ENCODE measurements at regions not wholly inside any gene's neighbourhood (a gene's known extent, or its start where the extent isn't known, plus 50 kb on each side); places are given as distances from the start of the nearest gene placed in this dataset.

DNA sequence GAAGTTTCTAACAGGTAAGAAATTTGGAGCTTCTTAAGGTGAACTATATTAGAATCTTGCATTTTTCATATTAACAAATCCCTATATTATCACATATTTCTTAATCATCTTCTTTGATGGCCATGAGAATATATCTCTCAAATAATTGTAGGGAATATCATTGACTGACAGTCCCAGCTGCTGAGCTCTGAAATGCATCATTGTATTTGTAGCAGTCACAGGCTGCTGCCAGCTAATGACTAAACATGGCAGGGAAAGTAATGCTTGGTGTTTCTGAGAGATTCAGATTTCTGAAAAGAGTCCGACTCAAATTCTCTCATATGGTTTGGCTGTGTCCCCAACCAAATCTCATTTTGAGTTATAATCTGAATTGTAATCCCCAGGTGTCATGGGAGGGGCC lies 171.9 kb downstream of the TRAM1L1 start:
- H3K27me3 Mint-ChIP-seq: no peaks in the 10 kb centered on the region
- no peaks in the 10 kb centered on the region for H3K36me3 Mint-ChIP-seq (ENCODE audit: low read depth)
- CTCF ChIA-PET: no interaction called here
- no peak for DNase-seq
- no peak overlapping the region for H3K4me3 Mint-ChIP-seq
- H3K27ac Mint-ChIP-seq: no peak overlapping the region
- H3K9me3 Mint-ChIP-seq: no peaks in the 10 kb centered on the region
- H3K4me1 Mint-ChIP-seq: no peaks in the 10 kb centered on the region
- POLR2A ChIA-PET: no interaction called here

GRCh38 chr4:116906758-116907157 lies 178.6 kb downstream of the TRAM1L1 start:
- POLR2A ChIA-PET: no interaction called here
- Mint-ChIP-seq H3K9me3 (no peaks in the 10 kb centered on the region), H3K4me3 (no peak overlapping the region), H3K4me1 (no peaks in the 10 kb centered on the region), H3K27me3 (no peaks in the 10 kb centered on the region), H3K27ac (no peak overlapping the region), H3K36me3 (ENCODE audit: low read depth) (no peaks in the 10 kb centered on the region)
- CTCF ChIA-PET: no interaction called here
- DNase-seq: no peak

GRCh38 chr4:116899561-116899960 lies 185.8 kb downstream of the TRAM1L1 start:
- H3K4me1 Mint-ChIP-seq: no peaks in the 10 kb centered on the region
- H3K9me3 Mint-ChIP-seq: no peaks in the 10 kb centered on the region
- CTCF ChIA-PET: no interaction called here
- H3K4me3 Mint-ChIP-seq: no peak overlapping the region
- H3K27ac Mint-ChIP-seq: no peak overlapping the region
- POLR2A ChIA-PET: no interaction called here
- H3K36me3 Mint-ChIP-seq (ENCODE audit: low read depth): no peaks in the 10 kb centered on the region
- no peak for DNase-seq
- H3K27me3 Mint-ChIP-seq: no peaks in the 10 kb centered on the region

DNA sequence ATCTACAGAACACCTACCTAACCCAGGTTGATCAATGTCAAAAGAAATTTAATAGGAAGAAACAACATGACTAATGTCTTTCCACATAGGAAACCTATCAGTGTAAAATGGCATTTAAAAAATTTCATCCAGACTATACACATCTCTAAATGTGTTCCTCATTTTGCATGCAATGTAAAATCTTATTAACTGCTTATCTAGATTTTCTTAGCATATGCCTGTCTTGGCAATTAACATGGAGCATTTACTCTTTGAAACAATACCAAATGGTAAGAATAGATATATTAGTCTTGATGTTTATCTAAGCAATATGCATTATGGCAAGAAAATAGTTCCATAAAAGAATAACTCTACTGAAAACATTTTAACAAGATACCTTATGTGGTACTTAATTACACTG lies 199.8 kb downstream of the TRAM1L1 start:
- DNase-seq: no peak
- H3K27me3 Mint-ChIP-seq: no peaks in the 10 kb centered on the region
- H3K4me3 Mint-ChIP-seq: no peak overlapping the region
- H3K9me3 Mint-ChIP-seq: no peaks in the 10 kb centered on the region
- ChIA-PET POLR2A (no interaction called here), CTCF (no interaction called here)
- H3K36me3 Mint-ChIP-seq (ENCODE audit: low read depth): no peaks in the 10 kb centered on the region
- no peak overlapping the region for H3K27ac Mint-ChIP-seq
- H3K4me1 Mint-ChIP-seq: no peaks in the 10 kb centered on the region

DNA sequence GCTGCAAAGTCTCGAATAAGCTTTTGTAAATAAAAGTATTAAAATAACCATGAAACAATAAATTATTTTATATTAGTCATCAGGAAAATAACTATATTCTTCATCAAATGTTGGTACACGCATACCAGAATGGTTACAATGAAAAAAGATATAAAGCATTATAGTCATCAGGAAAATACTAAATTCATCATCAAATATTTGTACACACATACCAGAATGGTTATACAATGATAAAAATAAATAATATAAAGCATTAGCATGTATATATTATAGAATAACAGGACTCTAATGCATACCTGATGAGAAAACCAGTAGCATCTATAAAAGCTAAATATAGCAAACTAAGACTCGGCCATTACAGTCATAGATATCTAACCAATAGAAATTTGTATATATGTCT lies 202.9 kb downstream of the TRAM1L1 start:
- ChIA-PET CTCF (no interaction called here), POLR2A (no interaction called here)
- no peaks in the 10 kb centered on the region for H3K9me3 Mint-ChIP-seq
- no peak for DNase-seq
- H3K36me3 Mint-ChIP-seq (ENCODE audit: low read depth): no peaks in the 10 kb centered on the region
- no peaks in the 10 kb centered on the region for H3K27me3 Mint-ChIP-seq
- H3K27ac Mint-ChIP-seq: no peak overlapping the region
- H3K4me1 Mint-ChIP-seq: no peaks in the 10 kb centered on the region
- H3K4me3 Mint-ChIP-seq: no peak overlapping the region

DNA sequence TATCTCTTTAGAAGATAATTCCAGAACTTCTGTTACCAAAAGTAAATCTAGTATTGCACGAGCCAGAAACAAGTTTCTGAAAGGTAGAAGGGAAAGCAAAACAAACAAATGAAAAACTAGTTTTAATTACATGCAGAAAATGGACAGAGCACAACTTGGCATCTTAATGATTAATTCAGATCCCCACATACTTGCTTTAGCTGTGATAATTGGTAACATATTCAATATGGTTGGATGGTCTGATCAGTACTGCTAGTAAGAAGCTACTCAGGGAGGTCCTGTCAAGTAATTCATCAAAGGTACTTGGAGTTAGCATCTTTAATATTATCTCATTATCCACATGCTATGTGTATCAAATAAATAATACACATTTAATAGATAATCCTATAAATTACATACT lies 204.3 kb downstream of the TRAM1L1 start:
- Mint-ChIP-seq H3K36me3 (ENCODE audit: low read depth) (no peaks in the 10 kb centered on the region), H3K4me1 (no peaks in the 10 kb centered on the region), H3K4me3 (no peak overlapping the region), H3K9me3 (no peaks in the 10 kb centered on the region), H3K27me3 (no peaks in the 10 kb centered on the region), H3K27ac (no peak overlapping the region)
- CTCF ChIA-PET: no interaction called here
- POLR2A ChIA-PET: no interaction called here
- DNase-seq: no peak

- Mint-ChIP-seq H3K9me3 (no peaks in the 10 kb centered on the region), H3K27ac (no peak overlapping the region), H3K4me1 (no peaks in the 10 kb centered on the region), H3K36me3 (ENCODE audit: low read depth) (no peaks in the 10 kb centered on the region), H3K27me3 (no peaks in the 10 kb centered on the region), H3K4me3 (no peak overlapping the region)
- POLR2A ChIA-PET: no interaction called here
- DNase-seq: no peak
- CTCF ChIA-PET: no interaction called here
Observed at GRCh38 chr4:116880625-116881024, 204.8 kb downstream of the TRAM1L1 start.

DNA sequence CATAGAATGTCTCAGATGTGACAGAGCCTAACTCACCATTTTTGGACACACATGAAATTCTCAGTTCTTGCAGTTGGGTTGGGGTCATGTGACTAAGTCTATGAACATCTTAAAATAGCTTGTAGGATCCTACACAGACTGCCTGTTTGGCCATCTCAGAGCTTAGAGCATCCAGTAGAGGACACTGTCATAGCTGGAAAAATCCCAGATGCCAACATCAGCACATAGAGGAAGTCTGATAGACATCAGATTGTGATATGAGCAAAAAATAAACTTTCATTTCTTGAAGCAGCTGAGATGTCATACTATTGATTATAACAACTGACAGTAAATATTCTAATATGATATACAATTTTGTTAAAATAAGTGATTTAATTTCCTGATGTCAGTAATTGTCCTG lies 207.1 kb downstream of the TRAM1L1 start:
- no peaks in the 10 kb centered on the region for H3K27me3 Mint-ChIP-seq
- CTCF ChIA-PET: no interaction called here
- H3K4me1 Mint-ChIP-seq: no peaks in the 10 kb centered on the region
- POLR2A ChIA-PET: no interaction called here
- DNase-seq: no peak
- no peak overlapping the region for H3K4me3 Mint-ChIP-seq
- H3K27ac Mint-ChIP-seq: no peak overlapping the region
- no peaks in the 10 kb centered on the region for H3K9me3 Mint-ChIP-seq
- no peaks in the 10 kb centered on the region for H3K36me3 Mint-ChIP-seq (ENCODE audit: low read depth)

DNA sequence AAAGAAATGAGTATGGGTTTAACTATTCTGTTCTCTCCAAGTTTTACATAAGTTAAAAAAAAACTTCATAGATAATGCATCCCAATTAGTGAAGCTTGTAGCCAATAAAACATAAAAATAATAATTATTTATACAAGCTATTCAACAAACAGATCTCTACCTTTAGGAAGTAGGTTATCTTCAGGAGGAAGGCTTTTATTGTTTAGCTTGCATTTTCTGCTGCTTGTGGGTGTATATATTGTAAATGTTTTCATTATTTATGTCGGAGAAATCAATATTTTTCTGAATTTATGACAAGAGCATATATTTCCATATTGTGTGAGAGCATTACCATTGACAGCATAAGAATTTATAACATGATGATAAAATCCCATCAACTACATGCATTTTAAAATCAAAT lies 208.3 kb downstream of the TRAM1L1 start:
- DNase-seq: no peak
- H3K4me1 Mint-ChIP-seq: no peaks in the 10 kb centered on the region
- H3K4me3 Mint-ChIP-seq: no peak overlapping the region
- POLR2A ChIA-PET: no interaction called here
- no peak overlapping the region for H3K27ac Mint-ChIP-seq
- H3K27me3 Mint-ChIP-seq: no peaks in the 10 kb centered on the region
- no peaks in the 10 kb centered on the region for H3K36me3 Mint-ChIP-seq (ENCODE audit: low read depth)
- CTCF ChIA-PET: no interaction called here
- H3K9me3 Mint-ChIP-seq: no peaks in the 10 kb centered on the region

DNA sequence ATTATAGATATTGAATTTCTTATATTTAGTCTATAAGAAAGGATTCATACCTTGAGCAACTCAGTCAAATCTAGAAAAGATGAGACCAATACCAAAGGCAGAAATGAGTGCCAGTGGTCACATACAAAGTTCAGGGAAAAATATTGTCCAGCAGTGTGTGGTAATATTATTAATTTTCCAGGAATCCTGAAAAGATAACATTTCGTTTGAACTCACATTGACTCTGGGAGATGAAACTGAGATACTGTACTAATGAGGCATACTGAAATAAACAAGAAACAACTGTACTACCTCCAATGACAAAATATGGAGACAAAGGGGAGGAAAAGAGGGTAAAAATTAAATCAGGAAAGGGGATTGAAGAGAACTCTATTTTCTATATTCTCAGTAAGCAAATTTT lies 212.4 kb downstream of the TRAM1L1 start:
- no peaks in the 10 kb centered on the region for H3K9me3 Mint-ChIP-seq
- H3K36me3 Mint-ChIP-seq (ENCODE audit: low read depth): no peaks in the 10 kb centered on the region
- POLR2A ChIA-PET: no interaction called here
- no peak overlapping the region for H3K27ac Mint-ChIP-seq
- no peak overlapping the region for H3K4me3 Mint-ChIP-seq
- no peaks in the 10 kb centered on the region for H3K4me1 Mint-ChIP-seq
- H3K27me3 Mint-ChIP-seq: no peaks in the 10 kb centered on the region
- no peak for DNase-seq
- CTCF ChIA-PET: no interaction called here

DNA sequence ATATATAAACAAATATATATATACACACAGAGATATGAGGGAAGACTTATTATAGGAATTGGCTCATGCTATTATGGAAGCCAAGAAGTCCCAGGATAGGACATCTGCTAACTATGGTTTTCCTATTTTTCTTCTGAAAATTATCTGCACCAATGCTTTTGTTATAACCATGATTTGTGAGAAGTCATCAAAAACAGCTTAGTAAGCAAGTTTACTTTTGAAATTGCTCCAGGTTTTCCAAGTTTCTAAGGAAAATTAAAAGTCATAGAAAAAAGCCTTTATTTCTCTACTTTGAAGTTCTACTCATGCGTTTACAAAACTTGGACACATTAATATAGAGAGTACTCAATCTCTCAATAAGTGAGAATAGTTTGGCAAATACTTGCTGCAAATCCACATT lies 213.1 kb downstream of the TRAM1L1 start:
- H3K27me3 Mint-ChIP-seq: no peaks in the 10 kb centered on the region

DNA sequence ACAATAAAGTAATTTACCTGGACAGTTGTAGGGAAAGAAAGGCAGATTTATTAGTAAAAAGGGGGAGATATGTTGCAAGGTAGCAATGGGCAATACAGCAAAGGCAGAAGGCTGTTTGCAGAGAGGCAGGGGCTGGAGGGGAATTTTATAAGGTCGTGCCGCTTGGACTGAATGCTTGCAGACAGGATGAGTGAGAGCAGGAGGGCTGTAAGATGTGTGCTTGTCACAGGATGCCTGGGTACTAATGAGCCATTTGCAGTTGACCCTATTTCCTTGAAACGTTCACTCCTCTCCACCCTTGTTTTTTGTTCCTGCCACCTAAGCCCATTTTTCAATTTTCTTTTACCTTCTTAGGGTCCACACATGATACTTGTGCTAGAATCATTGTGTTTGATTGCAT lies 214.7 kb downstream of the TRAM1L1 start:
- H3K9me3 Mint-ChIP-seq: no peaks in the 10 kb centered on the region
- no peaks in the 10 kb centered on the region for H3K36me3 Mint-ChIP-seq (ENCODE audit: low read depth)
- no peak overlapping the region for H3K27ac Mint-ChIP-seq
- no peak overlapping the region for H3K4me3 Mint-ChIP-seq
- no peaks in the 10 kb centered on the region for H3K4me1 Mint-ChIP-seq
- DNase-seq: no peak
- ChIA-PET POLR2A (no interaction called here), CTCF (no interaction called here)
- no peaks in the 10 kb centered on the region for H3K27me3 Mint-ChIP-seq

More for the DNA sequence above, 213.1 kb downstream of the TRAM1L1 start:
- no peak for DNase-seq
- H3K4me1 Mint-ChIP-seq: no peaks in the 10 kb centered on the region
- no peaks in the 10 kb centered on the region for H3K36me3 Mint-ChIP-seq (ENCODE audit: low read depth)
- no peaks in the 10 kb centered on the region for H3K9me3 Mint-ChIP-seq
- no peak overlapping the region for H3K27ac Mint-ChIP-seq
- POLR2A ChIA-PET: no interaction called here
- CTCF ChIA-PET: no interaction called here
- no peak overlapping the region for H3K4me3 Mint-ChIP-seq

DNA sequence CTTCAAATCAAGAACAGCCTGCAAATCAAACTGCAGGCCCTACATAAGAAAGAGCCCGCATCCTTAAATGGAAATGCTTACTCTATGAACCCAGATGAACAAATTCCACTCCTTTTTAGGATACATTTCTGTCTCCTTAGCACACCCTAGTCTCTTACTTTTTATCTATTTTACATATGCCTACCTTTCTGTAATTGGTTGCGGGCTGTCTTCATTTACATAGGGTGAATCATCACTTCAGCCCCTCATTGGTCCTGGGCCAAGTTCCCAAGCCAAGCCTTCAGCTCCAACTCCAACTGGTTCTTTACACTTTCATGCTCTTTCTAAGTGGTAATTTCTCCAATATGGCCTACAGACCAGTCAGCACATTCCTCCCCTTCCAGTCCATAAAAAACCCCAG lies 219.3 kb downstream of the TRAM1L1 start:
- ChIA-PET POLR2A (no interaction called here), CTCF (no interaction called here)
- Mint-ChIP-seq H3K4me1 (no peaks in the 10 kb centered on the region), H3K9me3 (no peaks in the 10 kb centered on the region), H3K27ac (no peak overlapping the region), H3K27me3 (no peaks in the 10 kb centered on the region), H3K4me3 (no peak overlapping the region), H3K36me3 (ENCODE audit: low read depth) (no peaks in the 10 kb centered on the region)
- no peak for DNase-seq

- Mint-ChIP-seq H3K4me3 (no peak overlapping the region), H3K9me3 (no peaks in the 10 kb centered on the region), H3K27me3 (no peaks in the 10 kb centered on the region), H3K4me1 (no peaks in the 10 kb centered on the region), H3K36me3 (ENCODE audit: low read depth) (no peaks in the 10 kb centered on the region), H3K27ac (no peak overlapping the region)
- CTCF ChIA-PET: no interaction called here
- POLR2A ChIA-PET: no interaction called here
- DNase-seq: no peak
Observed at GRCh38 chr4:116862592-116862991, 222.8 kb downstream of the TRAM1L1 start.

DNA sequence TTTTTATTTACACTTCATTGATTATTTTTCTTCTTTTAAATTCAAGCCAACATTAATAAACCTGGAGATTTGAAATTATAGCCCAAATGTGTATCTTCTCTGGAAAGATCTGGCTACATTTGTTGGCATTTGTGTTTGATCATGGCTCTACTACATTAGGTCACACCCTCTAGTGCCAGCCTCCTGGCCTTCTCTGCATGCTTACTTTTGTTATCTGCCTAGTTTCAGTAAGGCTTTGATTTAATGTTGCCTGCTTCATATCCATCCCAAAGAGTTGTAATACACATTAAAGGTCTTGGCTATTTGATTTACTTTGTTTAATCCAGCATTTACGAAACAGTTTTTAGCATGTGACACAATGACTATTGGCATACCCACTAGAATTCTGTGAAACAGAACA lies 224.5 kb downstream of the TRAM1L1 start:
- H3K9me3 Mint-ChIP-seq: no peaks in the 10 kb centered on the region
- CTCF ChIA-PET: no interaction called here
- no peaks in the 10 kb centered on the region for H3K27me3 Mint-ChIP-seq
- H3K27ac Mint-ChIP-seq: no peak overlapping the region
- POLR2A ChIA-PET: no interaction called here
- H3K4me1 Mint-ChIP-seq: no peaks in the 10 kb centered on the region
- H3K4me3 Mint-ChIP-seq: no peak overlapping the region
- DNase-seq: no peak
- no peaks in the 10 kb centered on the region for H3K36me3 Mint-ChIP-seq (ENCODE audit: low read depth)
